ENCODE measurements at regions not wholly inside any gene's neighbourhood (a gene's known extent, or its start where the extent isn't known, plus 50 kb on each side); places are given as distances from the start of the nearest gene placed in this dataset.

DNA sequence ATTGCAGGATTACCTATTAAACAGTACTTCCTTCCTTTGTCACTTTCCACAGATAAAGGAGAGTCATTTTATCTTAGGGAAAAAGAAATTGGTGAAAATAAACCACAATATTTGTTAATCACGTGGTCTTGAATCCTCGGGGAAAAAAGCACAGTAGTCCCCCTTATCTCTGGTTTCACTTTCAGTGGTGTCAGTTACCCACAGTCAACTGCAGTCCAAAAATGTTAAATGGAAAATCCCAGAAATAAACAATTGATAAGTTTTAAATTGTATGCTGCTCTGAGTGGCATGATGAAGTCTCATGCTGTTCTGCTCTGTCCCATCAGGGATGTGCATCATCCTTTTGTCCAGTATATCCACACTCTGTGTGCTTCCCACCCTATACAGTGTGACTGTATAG lies 405.2 kb upstream of the MPDZ start:
- TF ChIP-seq, protein P1, sequence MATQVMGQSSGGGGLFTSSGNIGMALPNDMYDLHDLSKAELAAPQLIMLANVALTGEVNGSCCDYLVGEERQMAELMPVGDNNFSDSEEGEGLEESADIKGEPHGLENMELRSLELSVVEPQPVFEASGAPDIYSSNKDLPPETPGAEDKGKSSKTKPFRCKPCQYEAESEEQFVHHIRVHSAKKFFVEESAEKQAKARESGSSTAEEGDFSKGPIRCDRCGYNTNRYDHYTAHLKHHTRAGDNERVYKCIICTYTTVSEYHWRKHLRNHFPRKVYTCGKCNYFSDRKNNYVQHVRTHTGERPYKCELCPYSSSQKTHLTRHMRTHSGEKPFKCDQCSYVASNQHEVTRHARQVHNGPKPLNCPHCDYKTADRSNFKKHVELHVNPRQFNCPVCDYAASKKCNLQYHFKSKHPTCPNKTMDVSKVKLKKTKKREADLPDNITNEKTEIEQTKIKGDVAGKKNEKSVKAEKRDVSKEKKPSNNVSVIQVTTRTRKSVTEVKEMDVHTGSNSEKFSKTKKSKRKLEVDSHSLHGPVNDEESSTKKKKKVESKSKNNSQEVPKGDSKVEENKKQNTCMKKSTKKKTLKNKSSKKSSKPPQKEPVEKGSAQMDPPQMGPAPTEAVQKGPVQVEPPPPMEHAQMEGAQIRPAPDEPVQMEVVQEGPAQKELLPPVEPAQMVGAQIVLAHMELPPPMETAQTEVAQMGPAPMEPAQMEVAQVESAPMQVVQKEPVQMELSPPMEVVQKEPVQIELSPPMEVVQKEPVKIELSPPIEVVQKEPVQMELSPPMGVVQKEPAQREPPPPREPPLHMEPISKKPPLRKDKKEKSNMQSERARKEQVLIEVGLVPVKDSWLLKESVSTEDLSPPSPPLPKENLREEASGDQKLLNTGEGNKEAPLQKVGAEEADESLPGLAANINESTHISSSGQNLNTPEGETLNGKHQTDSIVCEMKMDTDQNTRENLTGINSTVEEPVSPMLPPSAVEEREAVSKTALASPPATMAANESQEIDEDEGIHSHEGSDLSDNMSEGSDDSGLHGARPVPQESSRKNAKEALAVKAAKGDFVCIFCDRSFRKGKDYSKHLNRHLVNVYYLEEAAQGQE (IDR thresholded peaks at IDR 0.05; ENCODE audit: low read depth) = no peak
- no peak for TF ChIP-seq YY1 (IDR thresholded peaks at IDR 0.05; ENCODE audit: low read depth)
- no peak for TF ChIP-seq EP300 (IDR thresholded peaks at IDR 0.05; ENCODE audit: borderline replicate concordance)
